ENCODE measurements at regions not wholly inside any gene's neighbourhood (a gene's known extent, or its start where the extent isn't known, plus 50 kb on each side); places are given as distances from the start of the nearest gene placed in this dataset.

GRCh38 chr5:57893926-57894325, 411.3 kb upstream of the ACTBL2 start:
- in situ Hi-C loops (cut with HindIII; ENCODE audit: low sequenced_read_pairs), result no loop called here
- TF ChIP-seq CTCF (IDR thresholded peaks at IDR 0.05; ENCODE audit: low read depth, low read length, missing control alignments), result no peak

GRCh38 chr5:57891443-57891842, 408.8 kb upstream of the ACTBL2 start:
- H3K4me3 ChIP-seq (ENCODE audit: low read depth, low read length), result no peak overlapping the region
- in situ Hi-C loops (cut with HindIII; ENCODE audit: low sequenced_read_pairs), result no loop called here
- DNase-seq (ENCODE audit: low read depth), result no peak
- TF ChIP-seq CTCF (IDR thresholded peaks at IDR 0.05; ENCODE audit: low read depth, low read length, missing control alignments), result no peak

More at GRCh38 chr5:57893926-57894325, 411.3 kb upstream of the ACTBL2 start:
- no peak for DNase-seq (ENCODE audit: low read depth)
- no peak overlapping the region for H3K4me3 ChIP-seq (ENCODE audit: low read depth, low read length)

- no peak overlapping the region for H3K4me3 ChIP-seq (ENCODE audit: low read depth, low read length)
- TF ChIP-seq CTCF (IDR thresholded peaks at IDR 0.05; ENCODE audit: low read depth, low read length, missing control alignments), result peak; percentile 44
- in situ Hi-C loops (cut with HindIII; ENCODE audit: low sequenced_read_pairs), result no loop called here
- DNase-seq (ENCODE audit: low read depth), result peak; percentile 87
Measured at GRCh38 chr5:57889558-57889957, 406.9 kb upstream of the ACTBL2 start.

GRCh38 chr5:57887851-57888621, 405.4 kb upstream of the ACTBL2 start:
- H3K4me3 ChIP-seq (ENCODE audit: low read depth, low read length), result no peak overlapping the region
- TF ChIP-seq CTCF (IDR thresholded peaks at IDR 0.05; ENCODE audit: low read depth, low read length, missing control alignments), result peak; percentile 87
- in situ Hi-C loops (cut with HindIII; ENCODE audit: low sequenced_read_pairs), result no loop called here
- DNase-seq (ENCODE audit: low read depth), result peak; percentile 59

GRCh38 chr5:57884346-57885102, 401.9 kb upstream of the ACTBL2 start:
- DNase-seq (ENCODE audit: low read depth), result no peak
- in situ Hi-C loops (cut with HindIII; ENCODE audit: low sequenced_read_pairs), result no loop called here
- H3K4me3 ChIP-seq (ENCODE audit: low read depth, low read length), result no peak overlapping the region
- TF ChIP-seq CTCF (IDR thresholded peaks at IDR 0.05; ENCODE audit: low read depth, low read length, missing control alignments), result no peak

- in situ Hi-C loops (cut with HindIII; ENCODE audit: low sequenced_read_pairs), result no loop called here
- TF ChIP-seq CTCF (IDR thresholded peaks at IDR 0.05; ENCODE audit: low read depth, low read length, missing control alignments), result no peak
Measured at GRCh38 chr5:57880216-57880615, 397.6 kb upstream of the ACTBL2 start.

More at GRCh38 chr5:57880216-57880615, 397.6 kb upstream of the ACTBL2 start:
- DNase-seq (ENCODE audit: low read depth), result no peak
- no peak overlapping the region for H3K4me3 ChIP-seq (ENCODE audit: low read depth, low read length)
